Testis (tissue), 2 donors: ENCODE measurements at regions not wholly inside any gene's neighbourhood (a gene's known extent, or its start where the extent isn't known, plus 50 kb on each side); places are given as distances from the start of the nearest gene placed in this dataset.

ENCODE experiments used
- DNase-seq: peaks from one replicate; pipeline ENCODE4 v3.0.0-alpha.2; 2019
- H3K27ac ChIP-seq, 2 donors: fragments of 200-600 bp; sonication (generic); one replicate each; pipeline ENCODE4 v1.5.1; 2019
- H3K27me3 ChIP-seq: fragments of 200-600 bp; sonication (generic); one replicate; pipeline ENCODE4 v1.5.1; 2019
- H3K36me3 ChIP-seq: fragments of 200-600 bp; sonication (generic); one replicate; pipeline ENCODE4 v1.5.1; 2017; ENCODE audit warnings: low read depth; ENCODE audit errors: missing control alignments
- H3K4me1 ChIP-seq: fragments of 200-600 bp; sonication (generic); one replicate; pipeline ENCODE4 v1.5.1; 2019
- H3K4me3 ChIP-seq, 2 donors: fragments of 200-600 bp; sonication (generic); one replicate each; pipeline ENCODE4 v1.5.1; 2017 to 2019
- H3K9me3 ChIP-seq: fragments of 200-600 bp; sonication (generic); one replicate; pipeline ENCODE4 v1.5.1; 2017
- POLR2A ChIP-seq: fragments of 450-650 bp; IDR thresholded peaks from one replicate; pipeline ENCODE4 v1.6.1; 2017; ENCODE audit warnings: antibody characterized with exemption, mild to moderate bottlenecking, moderate library complexity
- WGBS, 2 donors: methylation state at CpG; one replicate each; pipeline ENCODE4 v1.1.5; 2018; 5-methylcytosine and 5-hydroxymethylcytosine counted together
- intact Hi-C: fragments of 100-400 bp; cut with DNase I; formaldehyde crosslinking; loops from one replicate; pipeline ENCODE4 v1.15.1; 2023; ENCODE audit warnings: low total_unique reads
- TF ChIP-seq, protein P1 (sequence below), 3 experiments: fragments of 450-650 bp in 2 of 3; fragments of 200-600 bp in 1 of 3; sonication (generic) in 1 of 3; IDR thresholded peaks; one replicate each; pipeline ENCODE4 v1.5.1; 2016 to 2019; ENCODE audit warnings: antibody characterized with exemption in 3 of 3, mild to moderate bottlenecking in 2 of 3, moderate library complexity in 1 of 3

GRCh38 chr12:82146740-82147139, 211.4 kb downstream of the CCDC59 start:
- TF ChIP-seq, protein P1, sequence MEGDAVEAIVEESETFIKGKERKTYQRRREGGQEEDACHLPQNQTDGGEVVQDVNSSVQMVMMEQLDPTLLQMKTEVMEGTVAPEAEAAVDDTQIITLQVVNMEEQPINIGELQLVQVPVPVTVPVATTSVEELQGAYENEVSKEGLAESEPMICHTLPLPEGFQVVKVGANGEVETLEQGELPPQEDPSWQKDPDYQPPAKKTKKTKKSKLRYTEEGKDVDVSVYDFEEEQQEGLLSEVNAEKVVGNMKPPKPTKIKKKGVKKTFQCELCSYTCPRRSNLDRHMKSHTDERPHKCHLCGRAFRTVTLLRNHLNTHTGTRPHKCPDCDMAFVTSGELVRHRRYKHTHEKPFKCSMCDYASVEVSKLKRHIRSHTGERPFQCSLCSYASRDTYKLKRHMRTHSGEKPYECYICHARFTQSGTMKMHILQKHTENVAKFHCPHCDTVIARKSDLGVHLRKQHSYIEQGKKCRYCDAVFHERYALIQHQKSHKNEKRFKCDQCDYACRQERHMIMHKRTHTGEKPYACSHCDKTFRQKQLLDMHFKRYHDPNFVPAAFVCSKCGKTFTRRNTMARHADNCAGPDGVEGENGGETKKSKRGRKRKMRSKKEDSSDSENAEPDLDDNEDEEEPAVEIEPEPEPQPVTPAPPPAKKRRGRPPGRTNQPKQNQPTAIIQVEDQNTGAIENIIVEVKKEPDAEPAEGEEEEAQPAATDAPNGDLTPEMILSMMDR (IDR thresholded peaks at IDR 0.05), result no peak
- TF ChIP-seq POLR2A, result no peak
- intact Hi-C loops, result no loop called here
- H3K27ac ChIP-seq, result no peak overlapping the region
- DNase-seq, result no peak
- WGBS, 2 donors, result 81 to 83% methylated on average over 3 of the region's 3 CpGs
- no peaks in the 10 kb centered on the region for H3K27me3 ChIP-seq
- H3K4me1 ChIP-seq, result no peaks in the 10 kb centered on the region
- no peaks in the 10 kb centered on the region for H3K9me3 ChIP-seq
- no peak overlapping the region for H3K4me3 ChIP-seq
- H3K36me3 ChIP-seq, result no peaks in the 10 kb centered on the region

DNA sequence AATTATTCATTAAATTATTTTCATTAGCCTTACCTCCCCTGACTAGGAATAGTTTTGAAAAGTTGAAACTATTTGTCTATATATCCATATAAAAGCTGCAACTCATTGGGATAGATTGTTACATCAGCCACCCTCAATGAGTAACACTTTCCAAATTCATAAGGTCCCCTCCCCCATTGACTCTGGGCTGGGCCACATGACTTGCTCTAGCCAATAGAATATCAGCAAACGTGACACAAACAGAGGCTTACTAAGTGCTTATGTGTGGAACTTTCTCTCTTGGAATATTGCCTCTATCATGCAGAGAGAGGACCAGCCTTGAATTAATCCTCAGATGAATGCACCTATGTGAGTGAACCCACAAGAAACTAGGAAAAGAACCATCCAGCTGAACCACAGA, 213.7 kb downstream of the CCDC59 start:
- WGBS, 2 donors, result 70 to 74% methylated on average over 1 of the region's 1 CpG
- no peaks in the 10 kb centered on the region for H3K36me3 ChIP-seq
- intact Hi-C loops, result no loop called here
- no peak overlapping the region for H3K4me3 ChIP-seq
- H3K27me3 ChIP-seq, result no peaks in the 10 kb centered on the region
- no peak for DNase-seq
- TF ChIP-seq POLR2A, result no peak
- TF ChIP-seq, protein P1 (IDR thresholded peaks at IDR 0.05), result no peak
- no peaks in the 10 kb centered on the region for H3K9me3 ChIP-seq
- H3K4me1 ChIP-seq, result no peaks in the 10 kb centered on the region
- H3K27ac ChIP-seq, result no peak overlapping the region

DNA sequence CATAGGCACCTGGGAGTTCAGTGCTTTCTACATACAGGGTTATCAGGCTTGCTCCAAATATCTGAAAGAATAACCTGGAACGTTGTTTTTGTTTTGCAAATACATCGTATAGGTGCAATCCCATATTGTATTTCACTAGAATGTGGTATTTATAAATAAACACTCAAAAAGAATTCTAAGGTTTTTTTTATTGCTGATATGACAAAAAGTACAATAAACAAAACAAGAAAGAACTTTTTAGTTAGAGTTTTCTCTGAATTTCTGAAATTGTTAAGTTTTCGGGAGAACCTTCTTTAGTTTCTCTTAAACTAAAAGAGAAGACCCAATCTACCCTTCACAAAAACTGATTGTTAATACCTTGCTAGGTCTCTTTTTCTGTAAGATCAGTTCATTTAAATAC, 225.8 kb downstream of the CCDC59 start:
- Histone ChIP-seq H3K4me3 (no peak overlapping the region), H3K27me3 (no peaks in the 10 kb centered on the region), H3K9me3 (no peaks in the 10 kb centered on the region), H3K36me3 (no peaks in the 10 kb centered on the region), H3K4me1 (no peaks in the 10 kb centered on the region), H3K27ac (no peak overlapping the region)
- no peak for DNase-seq
- intact Hi-C loops, result no loop called here
- TF ChIP-seq, protein P1 (IDR thresholded peaks at IDR 0.05), result no peak
- no peak for TF ChIP-seq POLR2A
- 84 to 85% methylated on average over 3 of the region's 3 CpGs for whole genome bisulfite sequencing, 2 donors

DNA sequence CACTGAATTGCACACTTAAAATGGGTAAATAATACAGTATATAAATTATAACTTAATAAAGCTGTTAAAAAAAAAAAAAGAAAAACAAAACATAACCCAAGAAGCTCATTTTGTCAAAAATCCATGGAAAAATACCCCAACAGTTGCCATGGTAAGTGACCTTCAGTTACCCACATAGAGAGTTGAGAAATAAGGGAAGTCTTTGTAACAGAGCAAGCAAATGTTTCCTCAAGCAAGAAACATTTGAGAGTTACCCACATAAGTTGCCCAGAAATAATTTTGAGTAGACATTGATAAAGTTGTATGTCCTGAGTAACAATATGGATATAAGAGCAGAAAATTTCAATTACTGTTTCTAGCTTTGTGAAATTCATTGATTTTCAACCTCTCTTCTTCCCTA, 227.4 kb downstream of the CCDC59 start:
- Histone ChIP-seq H3K4me3 (no peak overlapping the region), H3K9me3 (no peaks in the 10 kb centered on the region), H3K27ac (no peak overlapping the region), H3K27me3 (no peaks in the 10 kb centered on the region), H3K36me3 (no peaks in the 10 kb centered on the region), H3K4me1 (no peaks in the 10 kb centered on the region)
- intact Hi-C loops, result no loop called here
- TF ChIP-seq, protein P1 (IDR thresholded peaks at IDR 0.05), result no peak
- no peak for TF ChIP-seq POLR2A
- DNase-seq, result no peak

GRCh38 chr12:82124711-82125380, 233.3 kb downstream of the CCDC59 start:
- no peak overlapping the region for H3K27ac ChIP-seq
- H3K4me3 ChIP-seq, result no peak overlapping the region
- no peaks in the 10 kb centered on the region for H3K9me3 ChIP-seq
- intact Hi-C loops, result no loop called here
- no peak for DNase-seq
- no peaks in the 10 kb centered on the region for H3K27me3 ChIP-seq
- WGBS, 2 donors, result 69 to 82% methylated on average over 2 of the region's 2 CpGs
- no peaks in the 10 kb centered on the region for H3K36me3 ChIP-seq
- TF ChIP-seq, protein P1 (IDR thresholded peaks at IDR 0.05), result no peak
- TF ChIP-seq POLR2A, result no peak
- no peaks in the 10 kb centered on the region for H3K4me1 ChIP-seq
